HepG2 (cell line): ENCODE measurements at regions not wholly inside any gene's neighbourhood (a gene's known extent, or its start where the extent isn't known, plus 50 kb on each side); places are given as distances from the start of the nearest gene placed in this dataset.

ENCODE experiments used
- ATAC-seq: fragments of 200-7000 bp; cut with Tn5 transposase; 3 replicates; pipeline ENCODE4 v1.9.1; 2020; ENCODE audit warnings: mild to moderate bottlenecking, moderate library complexity
- BruUV-seq: library from RNA; stranded (reverse); fragments of 400-500 nt; replicated peaks from 2 replicates; lab custom pipeline; 2021; lab: Mats Ljungman, UMichigan
- CTCF ChIA-PET: fragments of 300-600 bp; formaldehyde crosslinking; extraction: SDS; loops from one replicate; lab custom pipeline; 2021; ENCODE audit warnings: low total read pairs, inconsistent platforms, low intra/inter-chr PET ratio; lab: Yijun Ruan, JAX
- POLR2A ChIA-PET: fragments of 350-600 bp; sonication (Branson Sonifier 250); formaldehyde crosslinking; loops from one replicate; lab custom pipeline; 2020; ENCODE audit warnings: antibody characterized with exemption, inconsistent platforms; lab: Yijun Ruan, JAX
- DNase-seq: peaks from one replicate; pipeline ENCODE4 v3.0.0-alpha.2; 2015; ENCODE audit warnings: low spot score
- FAIRE-seq: peaks from 3 replicates; lab custom pipeline; 2011; peaks lifted over from hg19 to GRCh38; lab: Jason Lieb, UNC
- H2AFZ ChIP-seq: one replicate; pipeline ENCODE4 v1.6.1; 2011; ENCODE audit warnings: low read length, inconsistent platforms
- H3K27ac ChIP-seq: fragments of 300-600 bp; 3 replicates; pipeline ENCODE4 v1.8.0; 2011; ENCODE audit warnings: mixed run types, mild to moderate bottlenecking, mixed read lengths, low read length, inconsistent platforms; ENCODE audit not compliant: insufficient read depth; ENCODE audit errors: extremely low read length
- H3K27me3 ChIP-seq, 2 experiments: fragments of 200-600 bp in 1 of 2; 2 replicates in 1 of 2; 3 replicates in 1 of 2; pipeline versions ENCODE4 v1.6.0 to v1.8.0; 2011; ENCODE audit warnings: low read length in 2 of 2, mild to moderate bottlenecking in 2 of 2, moderate library complexity in 2 of 2, inconsistent platforms in 1 of 2; ENCODE audit not compliant: insufficient read depth in 2 of 2, control insufficient read depth in 1 of 2
- H3K36me3 ChIP-seq, 2 experiments: fragments of 200-600 bp in 1 of 2; replicated peaks in 1 of 2; 2 replicates in 1 of 2; 3 replicates in 1 of 2; pipeline versions ENCODE4 v1.5.1 to v1.8.0; 2011; ENCODE audit warnings: low read length in 2 of 2, inconsistent platforms in 1 of 2; ENCODE audit not compliant: insufficient read depth in 2 of 2, control insufficient read depth in 1 of 2
- H3K4me1 ChIP-seq: 2 replicates; pipeline ENCODE4 v1.5.1; 2012; ENCODE audit warnings: low read length, inconsistent platforms; ENCODE audit not compliant: insufficient read depth
- H3K4me2 ChIP-seq: 2 replicates; pipeline ENCODE4 v1.6.0; 2011; ENCODE audit warnings: low read depth, low read length, inconsistent platforms
- H3K4me3 ChIP-seq, 3 experiments: fragments of 200-600 bp in 1 of 3; sonication (generic), shearing (Covaris generic) in 1 of 3; replicated peaks in 1 of 3; 2 replicates each; pipeline ENCODE4 v1.5.1; 2011 to 2016; ENCODE audit warnings: low read length in 3 of 3, inconsistent platforms in 2 of 3, low read depth in 2 of 3, mild to moderate bottlenecking in 2 of 3, control low read depth in 1 of 3, mixed read lengths in 1 of 3; ENCODE audit not compliant: insufficient read depth in 1 of 3
- H3K79me2 ChIP-seq: one replicate; pipeline ENCODE4 v1.6.1; 2011; ENCODE audit warnings: low read length, inconsistent platforms; ENCODE audit not compliant: insufficient read depth
- H3K9ac ChIP-seq: 2 replicates; pipeline ENCODE4 v1.6.0; 2011; ENCODE audit warnings: mild to moderate bottlenecking, low read depth, low read length, inconsistent platforms; ENCODE audit not compliant: insufficient read depth
- H3K9me3 ChIP-seq: 2 replicates; pipeline ENCODE4 v1.5.1; 2012; ENCODE audit warnings: mild to moderate bottlenecking, low read length
- H4K20me1 ChIP-seq: 2 replicates; pipeline ENCODE4 v1.6.0; 2011; ENCODE audit warnings: inconsistent platforms, mild to moderate bottlenecking, low read length, moderate library complexity; ENCODE audit not compliant: insufficient read depth
- HOXA9 ChIP-seq: sonication (generic); formaldehyde crosslinking; IDR thresholded peaks from 2 replicates; pipeline ENCODE4 v1.8.1; 2022; ENCODE audit warnings: missing genetic modification reagents, mild to moderate bottlenecking, moderate library complexity, borderline replicate concordance
- MATR3 ChIP-seq: sonication (generic); formaldehyde crosslinking; IDR thresholded peaks from 2 replicates; pipeline ENCODE4 v1.4.0; 2020; ENCODE audit warnings: missing genetic modification reagents
- MTF1 ChIP-seq: sonication (generic); formaldehyde crosslinking; IDR thresholded peaks from 2 replicates; pipeline ENCODE4 v1.5.0; 2020; ENCODE audit warnings: missing genetic modification reagents
- MYC ChIP-seq: sonication (generic); formaldehyde crosslinking; IDR thresholded peaks from 2 replicates; pipeline ENCODE4 v1.9.0; 2021; ENCODE audit warnings: missing genetic modification reagents, borderline replicate concordance
- NAIF1 ChIP-seq: sonication (generic); formaldehyde crosslinking; IDR thresholded peaks from 2 replicates; pipeline ENCODE4 v1.5.0; 2020; ENCODE audit warnings: mild to moderate bottlenecking, missing genetic modification reagents, borderline replicate concordance
- NCOR1 ChIP-seq: fragments of 200-600 bp; sonication (generic); IDR thresholded peaks from 2 replicates; pipeline ENCODE4 v1.7.0; 2017; ENCODE audit warnings: antibody characterized with exemption, low read length, borderline replicate concordance
- ONECUT2 ChIP-seq: sonication (generic); formaldehyde crosslinking; IDR thresholded peaks from 2 replicates; pipeline ENCODE4 v1.4.0; 2020; ENCODE audit warnings: missing genetic modification reagents
- RBAK ChIP-seq: sonication (generic); formaldehyde crosslinking; IDR thresholded peaks from 2 replicates; pipeline ENCODE4 v1.5.1; 2020; ENCODE audit warnings: mild to moderate bottlenecking, missing genetic modification reagents
- SCMH1 ChIP-seq: sonication (generic); formaldehyde crosslinking; IDR thresholded peaks from 2 replicates; pipeline ENCODE4 v1.9.0; 2021; ENCODE audit warnings: missing genetic modification reagents, mild to moderate bottlenecking, borderline replicate concordance
- ZBTB42 ChIP-seq: sonication (generic); formaldehyde crosslinking; IDR thresholded peaks from 2 replicates; pipeline ENCODE4 v1.5.0; 2020; ENCODE audit warnings: mild to moderate bottlenecking, missing genetic modification reagents
- ZFP41 ChIP-seq: sonication (generic); formaldehyde crosslinking; IDR thresholded peaks from 2 replicates; pipeline ENCODE4 v1.4.0; 2020; ENCODE audit warnings: mild to moderate bottlenecking, missing genetic modification reagents, borderline replicate concordance
- ZNF225 ChIP-seq: sonication (generic); formaldehyde crosslinking; IDR thresholded peaks from 2 replicates; pipeline ENCODE4 v1.4.0; 2020; ENCODE audit warnings: mild to moderate bottlenecking, missing genetic modification reagents
- ZNF354B ChIP-seq: sonication (generic); formaldehyde crosslinking; IDR thresholded peaks from 2 replicates; pipeline ENCODE4 v1.8.0; 2022; ENCODE audit warnings: mild to moderate bottlenecking, missing genetic modification reagents
- ZNF589 ChIP-seq: sonication (generic); formaldehyde crosslinking; conservative IDR thresholded peaks from 2 replicates; pipeline ENCODE4 v1.8.0; 2022; ENCODE audit warnings: mild to moderate bottlenecking, moderate library complexity, missing genetic modification reagents
- ZNF776 ChIP-seq: sonication (generic); formaldehyde crosslinking; IDR thresholded peaks from 2 replicates; pipeline ENCODE4 v1.4.0; 2020; ENCODE audit warnings: mild to moderate bottlenecking, missing genetic modification reagents
- WGBS: methylation state at CpG from one replicate; pipeline ENCODE4 v1.1.6; 2017; ENCODE audit warnings: low lambda C conversion rate; 5-methylcytosine and 5-hydroxymethylcytosine counted together
- in situ Hi-C: cut with HindIII; loops from 2 replicates; pipeline ENCODE4 v1.10.0; 2017; ENCODE audit warnings: low pct_unique_long_range_greater_than_20kb; ENCODE audit not compliant: extremely low pct_ligation_motif_present
- intact Hi-C: fragments of 100-400 bp; cut with micrococcal nuclease; formaldehyde crosslinking; loops from one replicate; pipeline ENCODE4 v1.10.0; 2022; ENCODE audit not compliant: unreplicated experiment
- TF ChIP-seq, protein P1 (sequence below), 2 experiments: sonication (generic) in 1 of 2; formaldehyde crosslinking in 1 of 2; IDR thresholded peaks; 2 replicates each; pipeline versions ENCODE4 v1.4.0 to v1.6.1; 2018 to 2020; ENCODE audit warnings: missing genetic modification reagents in 2 of 2, borderline replicate concordance in 1 of 2, low read depth in 1 of 2, mild to moderate bottlenecking in 1 of 2, missing biosample characterization in 1 of 2
- TF ChIP-seq, protein P2 (sequence below): sonication (generic); formaldehyde crosslinking; IDR thresholded peaks from 2 replicates; pipeline ENCODE4 v1.9.0; 2021; ENCODE audit warnings: missing genetic modification reagents, borderline replicate concordance
- TF ChIP-seq, protein P3 (sequence below): sonication (generic); formaldehyde crosslinking; IDR thresholded peaks from 2 replicates; pipeline ENCODE4 v1.5.1; 2020; ENCODE audit warnings: mild to moderate bottlenecking, missing genetic modification reagents

DNA sequence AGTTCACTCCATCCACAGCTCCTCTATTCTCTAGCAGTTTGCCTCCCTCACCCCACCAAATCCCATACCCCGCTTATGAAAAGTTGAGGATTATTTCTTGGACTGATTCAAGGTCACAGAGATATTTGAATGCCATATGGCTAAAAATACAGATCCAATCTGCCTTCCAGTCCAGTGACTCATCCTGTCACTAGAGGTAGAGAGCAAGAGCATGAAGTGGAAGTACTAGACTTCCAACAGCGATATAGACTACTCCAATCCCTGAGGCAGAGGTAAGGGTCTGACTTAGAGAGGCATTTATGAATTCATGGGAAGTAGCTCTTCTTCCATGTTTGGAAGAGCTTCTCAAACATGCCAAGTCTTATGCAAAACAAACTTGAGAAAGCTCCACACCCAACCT is 72.4 kb upstream of the CCL21 start (continued):
- no peak for TF ChIP-seq ZNF225 (CRISPR knock-in tag)

DNA sequence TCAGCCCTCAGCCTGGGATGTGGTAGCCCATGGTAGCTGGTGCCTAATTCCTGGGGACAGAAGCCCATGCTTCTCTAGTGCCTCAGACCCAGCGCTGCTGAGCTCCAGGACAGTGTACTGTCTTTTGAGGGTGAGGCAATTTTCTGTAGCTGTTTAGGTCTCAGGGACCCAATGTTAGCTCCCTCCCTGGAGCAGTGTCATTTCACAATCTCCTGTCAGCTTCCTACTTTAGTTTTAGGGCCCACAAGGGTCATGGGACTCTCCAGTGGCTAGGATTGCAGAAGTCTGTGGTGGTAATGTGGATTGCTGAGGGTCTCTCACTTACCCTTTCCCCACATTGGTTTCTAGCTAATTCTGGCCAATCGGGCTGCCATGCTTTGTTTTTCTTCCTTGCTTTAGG is 67.7 kb upstream of the CCL21 start:
- Histone ChIP-seq H3K79me2 (no peaks in the 10 kb centered on the region), H4K20me1 (no peaks in the 10 kb centered on the region), H2AFZ (no peak overlapping the region), H3K4me1 (no peaks in the 10 kb centered on the region), H3K4me2 (no peak overlapping the region), H3K36me3 (no peaks in the 10 kb centered on the region), H3K27me3 (no peaks in the 10 kb centered on the region), H3K9ac (no peak overlapping the region), H3K9me3 (no peaks in the 10 kb centered on the region), H3K4me3 (no peak overlapping the region), H3K27ac (no peak overlapping the region)
- DNase-seq (no peak), FAIRE-seq (no peak), ATAC-seq (no peak)
- intact Hi-C loops (no loop called here), in situ Hi-C loops (no loop called here)
- POLR2A ChIA-PET, result no interaction called here
- 0% methylated on average over 1 of the region's 2 CpGs for WGBS
- CTCF ChIA-PET, result no interaction called here
- no TSS peak for BruUV-seq
- TF ChIP-seq ZFP41 (CRISPR knock-in tag), result no peak
- TF ChIP-seq RBAK (CRISPR knock-in tag), result no peak
- no peak for TF ChIP-seq ZNF776 (CRISPR knock-in tag)
- no peak for TF ChIP-seq ZNF354B (CRISPR knock-in tag)
- TF ChIP-seq HOXA9 (CRISPR knock-in tag), result no peak
- TF ChIP-seq MATR3, result no peak
- TF ChIP-seq ONECUT2 (CRISPR knock-in tag), result no peak
- TF ChIP-seq ZNF589 (CRISPR knock-in tag), result no peak
- TF ChIP-seq NCOR1, result no peak
- no peak for TF ChIP-seq MTF1 (CRISPR knock-in tag)
- TF ChIP-seq, protein P1, sequence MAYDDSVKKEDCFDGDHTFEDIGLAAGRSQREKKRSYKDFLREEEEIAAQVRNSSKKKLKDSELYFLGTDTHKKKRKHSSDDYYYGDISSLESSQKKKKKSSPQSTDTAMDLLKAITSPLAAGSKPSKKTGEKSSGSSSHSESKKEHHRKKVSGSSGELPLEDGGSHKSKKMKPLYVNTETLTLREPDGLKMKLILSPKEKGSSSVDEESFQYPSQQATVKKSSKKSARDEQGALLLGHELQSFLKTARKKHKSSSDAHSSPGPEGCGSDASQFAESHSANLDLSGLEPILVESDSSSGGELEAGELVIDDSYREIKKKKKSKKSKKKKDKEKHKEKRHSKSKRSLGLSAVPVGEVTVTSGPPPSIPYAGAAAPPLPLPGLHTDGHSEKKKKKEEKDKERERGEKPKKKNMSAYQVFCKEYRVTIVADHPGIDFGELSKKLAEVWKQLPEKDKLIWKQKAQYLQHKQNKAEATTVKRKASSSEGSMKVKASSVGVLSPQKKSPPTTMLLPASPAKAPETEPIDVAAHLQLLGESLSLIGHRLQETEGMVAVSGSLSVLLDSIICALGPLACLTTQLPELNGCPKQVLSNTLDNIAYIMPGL (CRISPR knock-in tag; IDR thresholded peaks at IDR 0.05; ENCODE audit: borderline replicate concordance in 1 of 2, low read depth in 1 of 2), result no peak
- TF ChIP-seq NAIF1 (CRISPR knock-in tag), result no peak
- TF ChIP-seq, protein P2, sequence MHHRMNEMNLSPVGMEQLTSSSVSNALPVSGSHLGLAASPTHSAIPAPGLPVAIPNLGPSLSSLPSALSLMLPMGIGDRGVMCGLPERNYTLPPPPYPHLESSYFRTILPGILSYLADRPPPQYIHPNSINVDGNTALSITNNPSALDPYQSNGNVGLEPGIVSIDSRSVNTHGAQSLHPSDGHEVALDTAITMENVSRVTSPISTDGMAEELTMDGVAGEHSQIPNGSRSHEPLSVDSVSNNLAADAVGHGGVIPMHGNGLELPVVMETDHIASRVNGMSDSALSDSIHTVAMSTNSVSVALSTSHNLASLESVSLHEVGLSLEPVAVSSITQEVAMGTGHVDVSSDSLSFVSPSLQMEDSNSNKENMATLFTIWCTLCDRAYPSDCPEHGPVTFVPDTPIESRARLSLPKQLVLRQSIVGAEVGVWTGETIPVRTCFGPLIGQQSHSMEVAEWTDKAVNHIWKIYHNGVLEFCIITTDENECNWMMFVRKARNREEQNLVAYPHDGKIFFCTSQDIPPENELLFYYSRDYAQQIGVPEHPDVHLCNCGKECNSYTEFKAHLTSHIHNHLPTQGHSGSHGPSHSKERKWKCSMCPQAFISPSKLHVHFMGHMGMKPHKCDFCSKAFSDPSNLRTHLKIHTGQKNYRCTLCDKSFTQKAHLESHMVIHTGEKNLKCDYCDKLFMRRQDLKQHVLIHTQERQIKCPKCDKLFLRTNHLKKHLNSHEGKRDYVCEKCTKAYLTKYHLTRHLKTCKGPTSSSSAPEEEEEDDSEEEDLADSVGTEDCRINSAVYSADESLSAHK, result no peak
- no peak for TF ChIP-seq ZBTB42
- TF ChIP-seq, protein P3, sequence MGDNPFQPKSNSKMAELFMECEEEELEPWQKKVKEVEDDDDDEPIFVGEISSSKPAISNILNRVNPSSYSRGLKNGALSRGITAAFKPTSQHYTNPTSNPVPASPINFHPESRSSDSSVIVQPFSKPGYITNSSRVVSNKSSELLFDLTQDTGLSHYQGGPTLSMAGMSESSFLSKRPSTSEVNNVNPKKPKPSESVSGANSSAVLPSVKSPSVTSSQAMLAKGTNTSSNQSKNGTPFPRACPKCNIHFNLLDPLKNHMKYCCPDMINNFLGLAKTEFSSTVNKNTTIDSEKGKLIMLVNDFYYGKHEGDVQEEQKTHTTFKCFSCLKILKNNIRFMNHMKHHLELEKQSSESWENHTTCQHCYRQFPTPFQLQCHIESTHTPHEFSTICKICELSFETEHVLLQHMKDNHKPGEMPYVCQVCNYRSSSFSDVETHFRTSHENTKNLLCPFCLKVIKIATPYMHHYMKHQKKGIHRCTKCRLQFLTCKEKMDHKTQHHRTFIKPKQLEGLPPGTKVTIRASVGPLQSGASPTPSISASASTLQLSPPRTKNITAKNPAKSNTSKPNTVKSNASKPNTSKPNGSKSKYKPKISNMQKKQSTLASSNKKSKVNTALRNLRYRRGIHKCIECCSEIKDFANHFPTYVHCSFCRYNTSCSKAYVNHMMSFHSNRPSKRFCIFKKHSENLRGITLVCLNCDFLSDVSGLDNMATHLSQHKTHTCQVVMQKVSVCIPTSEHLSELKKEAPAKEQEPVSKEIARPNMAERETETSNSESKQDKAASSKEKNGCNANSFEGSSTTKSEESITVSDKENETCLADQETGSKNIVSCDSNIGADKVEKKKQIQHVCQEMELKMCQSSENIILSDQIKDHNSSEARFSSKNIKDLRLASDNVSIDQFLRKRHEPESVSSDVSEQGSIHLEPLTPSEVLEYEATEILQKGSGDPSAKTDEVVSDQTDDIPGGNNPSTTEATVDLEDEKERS (CRISPR knock-in tag), result no peak
- no peak for TF ChIP-seq SCMH1 (CRISPR knock-in tag)
- TF ChIP-seq MYC, result no peak
